IPS DF 6.9 (cell line): ENCODE measurements at regions not wholly inside any gene's neighbourhood (a gene's known extent, or its start where the extent isn't known, plus 50 kb on each side); places are given as distances from the start of the nearest gene placed in this dataset.
A peak's percentile ranks its signal among the peaks of the same experiment; 100 is the strongest.

Source experiments
- DNase-seq: peaks from one replicate; pipeline ENCODE4 v3.0.0-alpha.2; 2013; ENCODE audit warnings: low read depth, low spot score
- H3K27ac ChIP-seq: one replicate; pipeline ENCODE4 v1.5.1; 2013; ENCODE audit warnings: low read length, control low read depth
- H3K27me3 ChIP-seq: 2 replicates; pipeline ENCODE4 v1.6.1; 2013; ENCODE audit warnings: mild to moderate bottlenecking, low read length; ENCODE audit not compliant: control insufficient read depth, insufficient read depth
- H3K36me3 ChIP-seq: 2 replicates; pipeline ENCODE4 v1.6.1; 2013; ENCODE audit warnings: low read length; ENCODE audit not compliant: control insufficient read depth, insufficient read depth
- H3K4me1 ChIP-seq: 2 replicates; pipeline ENCODE4 v1.6.1; 2013; ENCODE audit warnings: low read length; ENCODE audit not compliant: control insufficient read depth, insufficient read depth
- H3K4me3 ChIP-seq: 2 replicates; pipeline ENCODE4 v1.5.1; 2013; ENCODE audit warnings: mild to moderate bottlenecking, low read length
- H3K9me3 ChIP-seq: 2 replicates; pipeline ENCODE4 v1.6.1; 2013; ENCODE audit warnings: low read length, inconsistent platforms; ENCODE audit not compliant: control insufficient read depth, insufficient read depth
- WGBS: extraction: QIAGEN DNeasy Blood & Tissue Kit; methylation state at CpG from one replicate; pipeline ENCODE4 v1.1.7; 2013; ENCODE audit warnings: mixed read lengths, missing lambda C conversion rate; ENCODE audit not compliant: insufficient read length, insufficient coverage; 5-methylcytosine and 5-hydroxymethylcytosine counted together

DNA sequence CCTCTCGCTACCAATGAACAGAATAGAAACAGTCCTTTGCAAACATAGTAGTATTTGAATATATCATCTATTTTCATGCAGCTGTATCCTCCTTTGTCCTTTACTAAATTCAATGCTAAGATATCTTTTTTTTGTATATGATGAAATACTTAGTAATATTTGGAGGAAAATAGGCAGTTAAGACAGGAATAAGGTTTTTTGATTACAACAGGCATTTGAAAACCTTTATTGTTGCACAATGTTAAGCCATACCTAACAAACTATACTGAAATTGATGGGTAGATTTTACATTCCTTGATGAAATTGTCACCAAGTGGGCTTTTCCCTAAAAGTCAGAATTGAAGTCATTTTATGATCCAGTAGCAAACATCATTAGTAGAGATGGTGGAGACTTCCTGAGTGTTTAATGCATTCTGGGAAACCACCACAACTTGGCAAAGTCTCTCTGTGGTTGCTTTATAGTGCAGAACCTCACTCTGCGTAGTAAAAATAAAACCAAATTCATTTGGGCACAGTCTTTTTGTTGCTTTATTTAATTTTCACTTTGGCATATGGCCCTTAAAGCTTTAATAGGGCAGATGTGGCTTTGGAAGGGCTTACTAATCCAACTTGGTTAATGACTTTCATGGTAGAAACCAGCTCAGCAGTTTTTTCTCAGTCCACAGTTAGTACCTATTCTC, 216.0 kb downstream of the DIPK2A start:
- Histone ChIP-seq H3K4me3 (no peak overlapping the region), H3K4me1 (no peaks in the 10 kb centered on the region), H3K27me3 (no peaks in the 10 kb centered on the region), H3K27ac (no peak overlapping the region), H3K9me3 (no peaks in the 10 kb centered on the region), H3K36me3 (no peaks in the 10 kb centered on the region)
- WGBS: no CpG with 5 or more reads among the region's 2 CpGs
- DNase-seq: no peak

GRCh38 chr3:144189044-144189443, 217.4 kb downstream of the DIPK2A start:
- H3K4me1 ChIP-seq: no peaks in the 10 kb centered on the region
- DNase-seq: peak; percentile 1
- H3K4me3 ChIP-seq: no peak overlapping the region
- no peak overlapping the region for H3K27ac ChIP-seq
- no peaks in the 10 kb centered on the region for H3K27me3 ChIP-seq
- no CpG with 5 or more reads among the region's 2 CpGs for WGBS
- no peaks in the 10 kb centered on the region for H3K9me3 ChIP-seq
- no peaks in the 10 kb centered on the region for H3K36me3 ChIP-seq

- H3K36me3 ChIP-seq: no peaks in the 10 kb centered on the region
- WGBS: no CpG with 5 or more reads among the region's 2 CpGs
Observed at GRCh38 chr3:144197116-144197515, 225.5 kb downstream of the DIPK2A start.

DNA sequence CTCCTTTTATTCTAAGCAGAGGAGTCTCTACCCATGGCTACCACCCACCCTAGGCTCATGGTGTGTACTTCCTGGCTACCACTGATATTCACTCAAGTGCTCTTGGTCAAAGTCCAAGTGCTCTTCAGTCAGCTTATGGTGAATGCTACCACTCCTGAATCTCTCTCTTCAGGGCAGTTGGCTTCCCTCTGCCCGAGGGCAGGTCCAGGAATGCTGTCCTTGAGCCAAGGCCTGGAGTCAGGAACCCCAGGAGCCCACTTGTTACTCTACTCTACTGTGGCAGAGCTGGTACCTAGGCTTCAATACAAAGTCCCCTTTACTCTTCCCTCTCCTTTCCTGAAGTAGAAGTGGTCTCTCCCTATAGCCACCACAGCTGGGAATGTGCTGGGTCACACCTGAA, 226.0 kb downstream of the DIPK2A start:
- H3K36me3 ChIP-seq: no peaks in the 10 kb centered on the region
- no CpG with 5 or more reads among the region's 1 CpG for WGBS
- no peaks in the 10 kb centered on the region for H3K4me1 ChIP-seq
- no peaks in the 10 kb centered on the region for H3K27me3 ChIP-seq
- H3K4me3 ChIP-seq: no peak overlapping the region
- no peak overlapping the region for H3K27ac ChIP-seq
- H3K9me3 ChIP-seq: no peaks in the 10 kb centered on the region
- DNase-seq: no peak

More at GRCh38 chr3:144197116-144197515, 225.5 kb downstream of the DIPK2A start:
- Histone ChIP-seq H3K27ac (no peak overlapping the region), H3K27me3 (no peaks in the 10 kb centered on the region), H3K4me3 (no peak overlapping the region), H3K4me1 (no peaks in the 10 kb centered on the region), H3K9me3 (no peaks in the 10 kb centered on the region)
- DNase-seq: no peak

GRCh38 chr3:144200004-144200403, 228.4 kb downstream of the DIPK2A start:
- Histone ChIP-seq H3K4me1 (no peaks in the 10 kb centered on the region), H3K9me3 (no peaks in the 10 kb centered on the region), H3K36me3 (no peaks in the 10 kb centered on the region), H3K27ac (no peak overlapping the region), H3K4me3 (no peak overlapping the region), H3K27me3 (no peaks in the 10 kb centered on the region)
- no peak for DNase-seq

DNA sequence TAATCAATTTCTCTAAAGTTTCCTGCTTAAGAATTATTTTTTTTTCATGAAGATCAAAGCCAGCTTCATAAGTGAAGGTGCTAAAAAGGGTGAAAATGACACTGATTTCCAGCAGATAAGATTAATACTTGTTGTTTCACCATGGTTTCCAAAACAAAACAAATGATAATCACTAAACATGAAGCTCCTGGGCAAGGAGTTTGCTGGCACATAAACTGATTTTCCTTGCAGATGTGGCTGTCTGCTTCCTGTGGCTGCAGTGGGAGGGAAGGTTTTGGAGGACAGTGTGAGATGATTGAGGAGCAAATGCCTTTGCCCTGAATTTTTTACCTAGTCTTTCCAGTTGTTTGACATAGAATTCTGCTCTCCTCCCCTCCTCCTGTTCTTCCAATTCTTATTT, 228.8 kb downstream of the DIPK2A start:
- DNase-seq: no peak
- no peaks in the 10 kb centered on the region for H3K4me1 ChIP-seq
- H3K4me3 ChIP-seq: no peak overlapping the region
- no peaks in the 10 kb centered on the region for H3K27me3 ChIP-seq
- no peak overlapping the region for H3K27ac ChIP-seq
- H3K36me3 ChIP-seq: no peaks in the 10 kb centered on the region
- no peaks in the 10 kb centered on the region for H3K9me3 ChIP-seq

DNA sequence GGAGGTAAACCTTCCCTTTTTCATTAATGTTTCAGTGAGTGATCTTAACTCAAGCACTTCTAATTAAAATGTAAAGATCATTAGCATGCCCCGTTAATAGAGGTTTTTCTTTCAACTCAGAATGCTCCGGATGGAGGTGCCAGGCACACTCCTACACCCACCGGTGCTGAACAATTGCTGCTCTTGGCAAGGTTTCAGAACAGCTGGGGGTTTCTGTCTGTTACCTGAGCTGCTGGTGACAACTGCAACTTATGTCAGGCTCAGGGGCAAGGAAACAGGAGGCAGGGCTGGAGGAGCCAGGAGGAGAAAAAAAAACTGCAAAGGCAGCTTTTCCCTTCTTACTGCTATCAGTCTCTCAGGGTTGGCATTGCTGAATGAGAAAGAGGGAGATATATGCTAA, 250.1 kb downstream of the DIPK2A start:
- Histone ChIP-seq H3K36me3 (no peaks in the 10 kb centered on the region), H3K9me3 (no peaks in the 10 kb centered on the region), H3K4me1 (no peaks in the 10 kb centered on the region), H3K27me3 (no peaks in the 10 kb centered on the region), H3K4me3 (no peak overlapping the region), H3K27ac (no peak overlapping the region)
- DNase-seq: peak; percentile 4
- WGBS: no CpG with 5 or more reads among the region's 3 CpGs

GRCh38 chr3:144229330-144229729, 257.7 kb downstream of the DIPK2A start:
- no peak for DNase-seq
- Histone ChIP-seq H3K4me3 (no peak overlapping the region), H3K9me3 (no peaks in the 10 kb centered on the region), H3K4me1 (no peaks in the 10 kb centered on the region), H3K27ac (no peak overlapping the region), H3K27me3 (no peaks in the 10 kb centered on the region), H3K36me3 (no peaks in the 10 kb centered on the region)
- no CpG with 5 or more reads among the region's 1 CpG for WGBS

- DNase-seq: no peak
- Histone ChIP-seq H3K36me3 (no peaks in the 10 kb centered on the region), H3K4me3 (no peak overlapping the region), H3K4me1 (no peaks in the 10 kb centered on the region), H3K27ac (no peak overlapping the region), H3K9me3 (no peaks in the 10 kb centered on the region), H3K27me3 (no peaks in the 10 kb centered on the region)
Observed at GRCh38 chr3:144229953-144230352, 258.3 kb downstream of the DIPK2A start.

DNA sequence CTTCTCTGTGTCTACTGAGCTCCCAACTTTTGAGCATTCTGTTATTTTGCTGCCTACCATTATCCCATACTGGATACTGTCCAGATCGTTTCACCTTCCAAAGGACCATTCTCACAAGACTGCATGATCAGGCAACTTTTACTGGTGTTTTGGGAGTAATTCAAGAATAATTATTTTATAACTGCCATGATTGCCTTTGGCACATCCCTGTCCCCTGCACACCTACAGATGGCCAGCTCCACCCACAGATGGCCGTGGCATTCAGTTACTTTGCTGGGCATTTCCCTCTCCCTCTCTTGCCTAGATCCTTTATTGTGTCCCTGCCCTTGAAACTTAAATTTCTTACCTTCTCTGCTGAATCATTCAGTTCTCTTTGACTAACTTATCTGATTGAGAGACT, 263.9 kb downstream of the DIPK2A start:
- H3K9me3 ChIP-seq: no peaks in the 10 kb centered on the region
- H3K4me1 ChIP-seq: no peaks in the 10 kb centered on the region; the same call in 1 of the 2 replicates
- WGBS: no CpG with 5 or more reads among the region's 2 CpGs
- no peak for DNase-seq
- H3K4me3 ChIP-seq: no peak overlapping the region
- no peaks in the 10 kb centered on the region for H3K27me3 ChIP-seq
- H3K27ac ChIP-seq: no peak overlapping the region
- H3K36me3 ChIP-seq: no peaks in the 10 kb centered on the region

DNA sequence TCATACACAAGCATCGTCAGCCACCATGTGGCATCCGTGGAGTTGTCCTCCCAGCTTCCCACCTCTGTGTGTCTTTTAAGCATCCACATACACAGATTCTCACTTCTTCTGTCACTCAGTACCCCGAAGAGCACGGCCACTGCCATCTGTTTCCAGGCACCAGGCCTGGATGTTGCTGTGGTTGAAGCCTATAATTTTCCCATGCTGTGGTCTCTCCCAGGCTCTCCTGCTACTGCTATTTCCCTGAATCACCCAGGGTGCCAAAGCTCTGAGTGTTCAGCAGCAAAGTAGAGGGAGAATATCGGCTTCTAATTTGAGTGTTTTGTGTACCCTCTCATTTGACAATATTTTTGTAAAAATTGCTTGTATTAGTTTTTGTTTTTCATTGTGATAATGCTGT, 265.7 kb downstream of the DIPK2A start:
- no CpG with 5 or more reads among the region's 5 CpGs for WGBS
- Histone ChIP-seq H3K4me1 (no peaks in the 10 kb centered on the region; the same call in 1 of the 2 replicates), H3K4me3 (no peak overlapping the region), H3K9me3 (no peaks in the 10 kb centered on the region), H3K27ac (no peak overlapping the region), H3K36me3 (no peaks in the 10 kb centered on the region), H3K27me3 (no peaks in the 10 kb centered on the region)
- DNase-seq: no peak
